Endodermal cell (in vitro differentiated cells): ENCODE measurements at regions not wholly inside any gene's neighbourhood (a gene's known extent, or its start where the extent isn't known, plus 50 kb on each side); places are given as distances from the start of the nearest gene placed in this dataset.

Source experiments
- DNase-seq: peaks from one replicate; pipeline ENCODE4 v3.0.0-alpha.2; 2017
- H3K27ac ChIP-seq: 2 replicates; pipeline ENCODE4 v1.5.1; 2013; ENCODE audit warnings: mild to moderate bottlenecking, low read depth, low read length, moderate library complexity
- H3K27me3 ChIP-seq: 2 replicates; pipeline ENCODE4 v1.6.1; 2013; ENCODE audit warnings: mild to moderate bottlenecking, low read length, moderate library complexity; ENCODE audit not compliant: insufficient read depth, control insufficient read depth, poor library complexity, severe bottlenecking
- H3K36me3 ChIP-seq: 2 replicates; pipeline ENCODE4 v1.7.0; 2013; ENCODE audit warnings: mild to moderate bottlenecking, low read length, moderate library complexity; ENCODE audit not compliant: control insufficient read depth, insufficient read depth
- H3K4me1 ChIP-seq: one replicate; pipeline ENCODE4 v1.7.0; 2013; ENCODE audit warnings: low read length; ENCODE audit not compliant: control insufficient read depth, insufficient read depth
- H3K4me3 ChIP-seq: 2 replicates; pipeline ENCODE4 v1.5.1; 2013; ENCODE audit warnings: mild to moderate bottlenecking, low read length, moderate library complexity
- H3K9ac ChIP-seq: 2 replicates; pipeline ENCODE4 v1.6.1; 2013; ENCODE audit warnings: mild to moderate bottlenecking, low read length, moderate library complexity; ENCODE audit not compliant: poor library complexity, severe bottlenecking; ENCODE audit errors: extremely low read depth
- H3K9me3 ChIP-seq: 2 replicates; pipeline ENCODE4 v1.6.1; 2013; ENCODE audit warnings: mild to moderate bottlenecking, low read length, moderate library complexity; ENCODE audit not compliant: control insufficient read depth
- H3K27ac Mint-ChIP-seq: 2 replicates; pipeline ENCODE4 v1.8.0; 2020; ENCODE audit warnings: mixed read lengths
- H3K27me3 Mint-ChIP-seq: 2 replicates; pipeline ENCODE4 v1.8.0; 2021; ENCODE audit warnings: mild to moderate bottlenecking, mixed read lengths; ENCODE audit not compliant: insufficient read depth
- H3K36me3 Mint-ChIP-seq: 2 replicates; pipeline ENCODE4 v1.8.0; 2020; ENCODE audit warnings: low read depth, mixed read lengths
- H3K4me1 Mint-ChIP-seq: 2 replicates; pipeline ENCODE4 v1.8.0; 2020; ENCODE audit warnings: mixed read lengths
- H3K4me3 Mint-ChIP-seq: 2 replicates; pipeline ENCODE4 v1.8.0; 2020; ENCODE audit warnings: mild to moderate bottlenecking, moderate library complexity, mixed read lengths
- H3K9me3 Mint-ChIP-seq: 2 replicates; pipeline ENCODE4 v1.8.0; 2020; ENCODE audit warnings: mild to moderate bottlenecking, mixed read lengths
- WGBS, 2 experiments: methylation state at CpG; one replicate each; pipeline versions ENCODE4 v1.1.5 to v1.1.7; 2013; ENCODE audit warnings: missing lambda C conversion rate in 2 of 2, mixed read lengths in 1 of 2; ENCODE audit not compliant: insufficient coverage in 1 of 2, insufficient read length in 1 of 2; 5-methylcytosine and 5-hydroxymethylcytosine counted together
- TF ChIP-seq, protein P1 (sequence below): fragments of 200-600 bp; sonication (generic); conservative IDR thresholded peaks from 2 replicates; pipeline ENCODE4 v1.5.0; 2021; ENCODE audit warnings: antibody characterized with exemption, mild to moderate bottlenecking

DNA sequence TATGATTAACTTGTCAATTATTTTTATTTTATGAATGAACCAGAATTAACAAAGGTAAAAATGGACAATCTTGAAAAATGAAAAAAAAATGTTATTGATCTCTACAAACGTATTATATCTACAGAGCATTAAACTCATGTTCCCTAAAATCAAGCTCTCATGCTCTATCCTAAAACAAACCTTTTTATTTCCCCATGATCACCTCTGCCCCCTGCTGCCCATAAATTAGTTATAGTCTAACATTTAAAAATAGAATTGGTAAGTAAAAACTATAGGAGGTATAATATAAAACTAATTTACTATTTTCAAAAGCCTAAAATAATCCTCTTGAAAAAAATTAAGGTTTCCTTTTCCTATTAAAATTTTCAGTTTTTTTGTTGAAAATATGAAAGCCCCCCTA is 168.0 kb upstream of the POU5F2 start:
- no peaks in the 10 kb centered on the region for H3K36me3 Mint-ChIP-seq
- no peak for DNase-seq
- H3K27ac Mint-ChIP-seq = no peak overlapping the region

DNA sequence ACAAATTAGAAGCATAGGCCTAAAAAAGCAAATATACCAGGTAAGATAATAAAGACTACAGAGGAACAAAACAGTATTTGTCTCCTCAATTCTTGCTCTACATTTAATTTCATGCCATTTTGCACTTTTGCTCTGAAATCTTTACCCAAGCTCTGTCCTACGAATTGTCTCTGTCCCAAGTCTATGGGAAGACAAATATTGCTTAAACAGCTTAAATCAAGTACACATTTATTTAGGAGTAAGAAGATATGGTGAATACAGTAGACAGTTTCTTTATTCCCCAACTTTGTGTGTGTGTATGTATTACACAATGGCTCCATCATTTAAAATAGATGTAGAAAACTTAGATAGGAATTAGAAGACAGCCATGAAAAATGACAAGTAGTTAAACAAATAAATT is 163.5 kb upstream of the POU5F2 start:
- no peaks in the 10 kb centered on the region for H3K27me3 Mint-ChIP-seq
- 92% methylated on average over 1 of the region's 1 CpG; no CpG with 5 or more reads in 1 of the 2 experiments for WGBS, 2 experiments

More for the DNA sequence above, 168.0 kb upstream of the POU5F2 start:
- Mint-ChIP-seq H3K9me3 (no peaks in the 10 kb centered on the region), H3K27me3 (peaks cover 2% of the 10 kb centered on the region), H3K4me1 (no peaks in the 10 kb centered on the region), H3K4me3 (no peak overlapping the region)
- TF ChIP-seq, protein P1, sequence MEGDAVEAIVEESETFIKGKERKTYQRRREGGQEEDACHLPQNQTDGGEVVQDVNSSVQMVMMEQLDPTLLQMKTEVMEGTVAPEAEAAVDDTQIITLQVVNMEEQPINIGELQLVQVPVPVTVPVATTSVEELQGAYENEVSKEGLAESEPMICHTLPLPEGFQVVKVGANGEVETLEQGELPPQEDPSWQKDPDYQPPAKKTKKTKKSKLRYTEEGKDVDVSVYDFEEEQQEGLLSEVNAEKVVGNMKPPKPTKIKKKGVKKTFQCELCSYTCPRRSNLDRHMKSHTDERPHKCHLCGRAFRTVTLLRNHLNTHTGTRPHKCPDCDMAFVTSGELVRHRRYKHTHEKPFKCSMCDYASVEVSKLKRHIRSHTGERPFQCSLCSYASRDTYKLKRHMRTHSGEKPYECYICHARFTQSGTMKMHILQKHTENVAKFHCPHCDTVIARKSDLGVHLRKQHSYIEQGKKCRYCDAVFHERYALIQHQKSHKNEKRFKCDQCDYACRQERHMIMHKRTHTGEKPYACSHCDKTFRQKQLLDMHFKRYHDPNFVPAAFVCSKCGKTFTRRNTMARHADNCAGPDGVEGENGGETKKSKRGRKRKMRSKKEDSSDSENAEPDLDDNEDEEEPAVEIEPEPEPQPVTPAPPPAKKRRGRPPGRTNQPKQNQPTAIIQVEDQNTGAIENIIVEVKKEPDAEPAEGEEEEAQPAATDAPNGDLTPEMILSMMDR = peak; percentile 56
- H3K9me3 ChIP-seq = no peaks in the 10 kb centered on the region
- no peak overlapping the region for H3K9ac ChIP-seq
- H3K27me3 ChIP-seq = no peaks in the 10 kb centered on the region
- H3K4me1 ChIP-seq = no peaks in the 10 kb centered on the region
- no peak overlapping the region for H3K4me3 ChIP-seq
- H3K27ac ChIP-seq = no peak overlapping the region
- 100% methylated on average over 1 of the region's 1 CpG; no CpG with 5 or more reads in 1 of the 2 experiments for WGBS, 2 experiments
- H3K36me3 ChIP-seq = no peaks in the 10 kb centered on the region

DNA sequence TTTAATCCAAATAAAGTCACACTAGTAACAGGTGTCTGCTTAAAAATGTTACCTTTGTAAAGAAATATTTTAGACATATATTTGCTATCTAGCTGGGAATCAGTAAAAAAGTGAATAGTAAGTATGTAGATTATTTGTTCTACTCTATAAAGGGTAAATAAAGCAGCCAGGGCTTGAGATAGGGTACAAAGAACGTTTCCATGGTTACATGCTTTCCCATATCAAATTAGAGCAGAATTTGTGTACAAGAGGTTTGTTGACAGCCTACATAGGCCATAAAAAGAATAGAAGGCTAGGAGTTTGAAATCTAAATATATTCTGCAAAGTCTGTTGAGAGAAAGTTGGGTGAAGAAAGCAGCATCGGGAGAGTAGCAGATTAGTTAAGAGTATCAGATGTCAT is 160.9 kb upstream of the POU5F2 start:
- no peak overlapping the region for H3K27ac Mint-ChIP-seq
- H3K27me3 ChIP-seq = no peaks in the 10 kb centered on the region
- TF ChIP-seq, protein P1 = no peak
- H3K27ac ChIP-seq = no peak overlapping the region
- H3K9me3 ChIP-seq = no peaks in the 10 kb centered on the region
- H3K36me3 Mint-ChIP-seq = no peaks in the 10 kb centered on the region
- WGBS, 2 experiments = 80 to 87% methylated on average over 1 to 2 of the region's 2 CpGs
- H3K9me3 Mint-ChIP-seq = no peaks in the 10 kb centered on the region
- no peak for DNase-seq
- H3K36me3 ChIP-seq = no peaks in the 10 kb centered on the region
- H3K4me3 Mint-ChIP-seq = no peak overlapping the region
- H3K27me3 Mint-ChIP-seq = no peaks in the 10 kb centered on the region
- no peak overlapping the region for H3K4me3 ChIP-seq
- H3K4me1 Mint-ChIP-seq = peaks cover 3% of the 10 kb centered on the region
- no peak overlapping the region for H3K9ac ChIP-seq
- peaks cover 6% of the 10 kb centered on the region for H3K4me1 ChIP-seq

More for the DNA sequence above, 163.5 kb upstream of the POU5F2 start:
- DNase-seq = no peak
- no peaks in the 10 kb centered on the region for H3K36me3 ChIP-seq
- no peak overlapping the region for H3K27ac ChIP-seq
- no peak overlapping the region for H3K4me3 ChIP-seq
- Mint-ChIP-seq H3K4me1 (no peaks in the 10 kb centered on the region), H3K4me3 (no peak overlapping the region), H3K36me3 (no peaks in the 10 kb centered on the region), H3K27ac (no peak overlapping the region), H3K9me3 (no peaks in the 10 kb centered on the region)
- H3K4me1 ChIP-seq = no peaks in the 10 kb centered on the region
- no peaks in the 10 kb centered on the region for H3K9me3 ChIP-seq
- no peaks in the 10 kb centered on the region for H3K27me3 ChIP-seq
- TF ChIP-seq, protein P1 = no peak
- H3K9ac ChIP-seq = no peak overlapping the region
